HG02840 (cell line): ENCODE measurements at regions not wholly inside any gene's neighbourhood (a gene's known extent, or its start where the extent isn't known, plus 50 kb on each side); places are given as distances from the start of the nearest gene placed in this dataset.

ENCODE experiments used
- ATAC-seq: cut with Tn5 transposase; IDR thresholded peaks from one replicate; pipeline ENCODE4 v1.9.1; 2021; ENCODE audit warnings: mild to moderate bottlenecking, moderate library complexity, moderate number of reproducible peaks; ENCODE audit not compliant: unreplicated experiment, low FRiP score

- ATAC-seq, result no peak
Observed at GRCh38 chr15:70164910-70165715, 67.4 kb upstream of the TLE3 start.

GRCh38 chr15:70164156-70164900, 66.6 kb upstream of the TLE3 start:
- no peak for ATAC-seq

GRCh38 chr15:70160803-70161565, 63.3 kb upstream of the TLE3 start:
- ATAC-seq, result no peak

- ATAC-seq, result no peak
Observed at GRCh38 chr15:70160267-70160666, 62.5 kb upstream of the TLE3 start.

GRCh38 chr15:70159713-70160009, 61.9 kb upstream of the TLE3 start:
- ATAC-seq, result no peak

GRCh38 chr15:70159001-70159712, 61.4 kb upstream of the TLE3 start:
- no peak for ATAC-seq

GRCh38 chr15:70158309-70159000, 60.7 kb upstream of the TLE3 start:
- ATAC-seq, result no peak

- ATAC-seq, result no peak
Observed at GRCh38 chr15:70156671-70157271, 59.1 kb upstream of the TLE3 start.

GRCh38 chr15:70154718-70155347, 57.1 kb upstream of the TLE3 start:
- no peak for ATAC-seq

GRCh38 chr15:70153921-70154717, 56.4 kb upstream of the TLE3 start:
- ATAC-seq, result no peak

GRCh38 chr15:70152070-70152480, 54.4 kb upstream of the TLE3 start:
- ATAC-seq, result no peak

- no peak for ATAC-seq
Observed at GRCh38 chr15:70151462-70151861, 53.7 kb upstream of the TLE3 start.

- no peak for ATAC-seq
Observed at GRCh38 chr15:70151003-70151402, 53.3 kb upstream of the TLE3 start.

- no peak for ATAC-seq
Observed at GRCh38 chr15:70150405-70150747, 52.7 kb upstream of the TLE3 start.

- ATAC-seq, result no peak
Observed at GRCh38 chr15:70149667-70150404, 52.1 kb upstream of the TLE3 start.

GRCh38 chr15:70147778-70148177, 50.1 kb upstream of the TLE3 start:
- no peak for ATAC-seq
